ENCODE measurements at regions not wholly inside any gene's neighbourhood (a gene's known extent, or its start where the extent isn't known, plus 50 kb on each side); places are given as distances from the start of the nearest gene placed in this dataset.

DNA sequence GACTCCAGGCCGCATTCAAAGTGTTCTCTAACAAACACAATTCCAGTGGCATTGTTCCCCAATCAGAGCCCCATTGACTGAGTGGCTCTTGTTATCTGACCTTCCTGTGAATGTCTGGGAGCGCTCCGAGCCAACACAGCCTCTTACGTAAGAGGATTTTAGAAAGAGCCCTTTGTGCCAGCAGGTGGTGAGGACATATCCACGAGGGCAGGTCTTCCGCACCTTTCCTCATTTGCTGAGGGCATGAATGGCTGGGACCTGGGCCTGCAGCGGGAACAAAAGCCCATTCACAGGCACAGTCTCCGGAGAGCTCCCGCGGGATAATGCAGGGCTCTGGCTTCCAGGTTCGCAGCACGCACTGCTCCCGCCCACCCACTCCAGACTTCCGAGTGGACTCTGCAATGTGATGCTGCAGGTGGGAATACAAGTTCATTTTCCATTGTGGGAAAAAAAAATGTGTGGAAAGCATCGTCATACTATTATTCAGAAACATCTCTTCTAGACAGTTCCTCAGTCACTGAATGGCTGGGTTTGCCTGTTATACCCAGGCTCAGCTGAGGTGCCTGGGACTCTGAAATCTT, 295.0 kb upstream of the IGFBP3 start:
- H3K27me3 ChIP-seq (ENCODE audit: insufficient read depth): no peaks in the 10 kb centered on the region
- H3K4me1 ChIP-seq (ENCODE audit: insufficient read depth): no peaks in the 10 kb centered on the region
- H3K9me2 ChIP-seq (ENCODE audit: insufficient read depth): 0 out of 2 replicates have a peak, but pooled peaks cover 8% of the 10 kb centered on the region
- no peak for TF ChIP-seq EZH2 (IDR thresholded peaks at IDR 0.05; ENCODE audit: low read depth, unreplicated experiment)
- no peak for TF ChIP-seq ZNF114 (CRISPR knock-in tag; IDR thresholded peaks at IDR 0.05)
- no peak for TF ChIP-seq NANOG (IDR thresholded peaks at IDR 0.05; ENCODE audit: borderline replicate concordance)
- TF ChIP-seq ZNF462 (CRISPR knock-in tag; IDR thresholded peaks at IDR 0.05): no peak
- TF ChIP-seq, protein P1, sequence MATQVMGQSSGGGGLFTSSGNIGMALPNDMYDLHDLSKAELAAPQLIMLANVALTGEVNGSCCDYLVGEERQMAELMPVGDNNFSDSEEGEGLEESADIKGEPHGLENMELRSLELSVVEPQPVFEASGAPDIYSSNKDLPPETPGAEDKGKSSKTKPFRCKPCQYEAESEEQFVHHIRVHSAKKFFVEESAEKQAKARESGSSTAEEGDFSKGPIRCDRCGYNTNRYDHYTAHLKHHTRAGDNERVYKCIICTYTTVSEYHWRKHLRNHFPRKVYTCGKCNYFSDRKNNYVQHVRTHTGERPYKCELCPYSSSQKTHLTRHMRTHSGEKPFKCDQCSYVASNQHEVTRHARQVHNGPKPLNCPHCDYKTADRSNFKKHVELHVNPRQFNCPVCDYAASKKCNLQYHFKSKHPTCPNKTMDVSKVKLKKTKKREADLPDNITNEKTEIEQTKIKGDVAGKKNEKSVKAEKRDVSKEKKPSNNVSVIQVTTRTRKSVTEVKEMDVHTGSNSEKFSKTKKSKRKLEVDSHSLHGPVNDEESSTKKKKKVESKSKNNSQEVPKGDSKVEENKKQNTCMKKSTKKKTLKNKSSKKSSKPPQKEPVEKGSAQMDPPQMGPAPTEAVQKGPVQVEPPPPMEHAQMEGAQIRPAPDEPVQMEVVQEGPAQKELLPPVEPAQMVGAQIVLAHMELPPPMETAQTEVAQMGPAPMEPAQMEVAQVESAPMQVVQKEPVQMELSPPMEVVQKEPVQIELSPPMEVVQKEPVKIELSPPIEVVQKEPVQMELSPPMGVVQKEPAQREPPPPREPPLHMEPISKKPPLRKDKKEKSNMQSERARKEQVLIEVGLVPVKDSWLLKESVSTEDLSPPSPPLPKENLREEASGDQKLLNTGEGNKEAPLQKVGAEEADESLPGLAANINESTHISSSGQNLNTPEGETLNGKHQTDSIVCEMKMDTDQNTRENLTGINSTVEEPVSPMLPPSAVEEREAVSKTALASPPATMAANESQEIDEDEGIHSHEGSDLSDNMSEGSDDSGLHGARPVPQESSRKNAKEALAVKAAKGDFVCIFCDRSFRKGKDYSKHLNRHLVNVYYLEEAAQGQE (IDR thresholded peaks at IDR 0.05; ENCODE audit: unreplicated experiment): no peak
- no peak overlapping the region for H3K27ac ChIP-seq (ENCODE audit: low read depth)
- H3K36me3 Mint-ChIP-seq (ENCODE audit: low read depth): no peaks in the 10 kb centered on the region; the same call in 2 of the 3 replicates
- H4K20me1 ChIP-seq (replicated peaks; ENCODE audit: insufficient read depth): no peaks in the 10 kb centered on the region
- ATAC-seq (peak; percentile 87), DNase-seq (ENCODE audit: low spot score) (peak; percentile 35)
- H3K4me2 ChIP-seq: no peak overlapping the region
- H3K27me3 Mint-ChIP-seq (ENCODE audit: insufficient read depth, low read depth, poor library complexity): peaks cover 3% of the 10 kb centered on the region
- H3K36me3 ChIP-seq (ENCODE audit: insufficient read depth): no peaks in the 10 kb centered on the region
- peaks cover 3% of the 10 kb centered on the region; the same call in 1 of the 3 replicates for H3K4me1 Mint-ChIP-seq
- no peaks in the 10 kb centered on the region for H3K79me2 ChIP-seq (replicated peaks; ENCODE audit: insufficient read depth)
- H3K4me3 Mint-ChIP-seq: no peak overlapping the region
- no peaks in the 10 kb centered on the region for H3K9me3 Mint-ChIP-seq
- H3K27ac Mint-ChIP-seq: no peak overlapping the region
- no peak overlapping the region for H2AFZ ChIP-seq
- H3F3A ChIP-seq (replicated peaks; ENCODE audit: low read depth): no peaks in the 10 kb centered on the region
- H3K4me3 ChIP-seq: no peak overlapping the region
